Endodermal cell (in vitro differentiated cells): ENCODE measurements at regions not wholly inside any gene's neighbourhood (a gene's known extent, or its start where the extent isn't known, plus 50 kb on each side); places are given as distances from the start of the nearest gene placed in this dataset.

ENCODE experiments used
- DNase-seq: peaks from one replicate; pipeline ENCODE4 v3.0.0-alpha.2; 2017
- H3K27ac ChIP-seq: 2 replicates; pipeline ENCODE4 v1.5.1; 2013; ENCODE audit warnings: mild to moderate bottlenecking, low read depth, low read length, moderate library complexity
- H3K27me3 ChIP-seq: 2 replicates; pipeline ENCODE4 v1.6.1; 2013; ENCODE audit warnings: mild to moderate bottlenecking, low read length, moderate library complexity; ENCODE audit not compliant: insufficient read depth, control insufficient read depth, poor library complexity, severe bottlenecking
- H3K36me3 ChIP-seq: 2 replicates; pipeline ENCODE4 v1.7.0; 2013; ENCODE audit warnings: mild to moderate bottlenecking, low read length, moderate library complexity; ENCODE audit not compliant: control insufficient read depth, insufficient read depth
- H3K4me1 ChIP-seq: one replicate; pipeline ENCODE4 v1.7.0; 2013; ENCODE audit warnings: low read length; ENCODE audit not compliant: control insufficient read depth, insufficient read depth
- H3K4me3 ChIP-seq: 2 replicates; pipeline ENCODE4 v1.5.1; 2013; ENCODE audit warnings: mild to moderate bottlenecking, low read length, moderate library complexity
- H3K9ac ChIP-seq: 2 replicates; pipeline ENCODE4 v1.6.1; 2013; ENCODE audit warnings: mild to moderate bottlenecking, low read length, moderate library complexity; ENCODE audit not compliant: poor library complexity, severe bottlenecking; ENCODE audit errors: extremely low read depth
- H3K9me3 ChIP-seq: 2 replicates; pipeline ENCODE4 v1.6.1; 2013; ENCODE audit warnings: mild to moderate bottlenecking, low read length, moderate library complexity; ENCODE audit not compliant: control insufficient read depth
- H3K27ac Mint-ChIP-seq: 2 replicates; pipeline ENCODE4 v1.8.0; 2020; ENCODE audit warnings: mixed read lengths
- H3K27me3 Mint-ChIP-seq: 2 replicates; pipeline ENCODE4 v1.8.0; 2021; ENCODE audit warnings: mild to moderate bottlenecking, mixed read lengths; ENCODE audit not compliant: insufficient read depth
- H3K36me3 Mint-ChIP-seq: 2 replicates; pipeline ENCODE4 v1.8.0; 2020; ENCODE audit warnings: low read depth, mixed read lengths
- H3K4me1 Mint-ChIP-seq: 2 replicates; pipeline ENCODE4 v1.8.0; 2020; ENCODE audit warnings: mixed read lengths
- H3K4me3 Mint-ChIP-seq: 2 replicates; pipeline ENCODE4 v1.8.0; 2020; ENCODE audit warnings: mild to moderate bottlenecking, moderate library complexity, mixed read lengths
- H3K9me3 Mint-ChIP-seq: 2 replicates; pipeline ENCODE4 v1.8.0; 2020; ENCODE audit warnings: mild to moderate bottlenecking, mixed read lengths
- CTCF ChIP-seq: fragments of 200-600 bp; sonication (generic); conservative IDR thresholded peaks from 2 replicates; pipeline ENCODE4 v1.5.0; 2021; ENCODE audit warnings: antibody characterized with exemption, mild to moderate bottlenecking
- WGBS, 2 experiments: methylation state at CpG; one replicate each; pipeline versions ENCODE4 v1.1.5 to v1.1.7; 2013; ENCODE audit warnings: missing lambda C conversion rate in 2 of 2, mixed read lengths in 1 of 2; ENCODE audit not compliant: insufficient coverage in 1 of 2, insufficient read length in 1 of 2; 5-methylcytosine and 5-hydroxymethylcytosine counted together

- H3K4me1 Mint-ChIP-seq = peaks cover under 1% of the 10 kb centered on the region
- no peak overlapping the region for H3K4me3 Mint-ChIP-seq
- H3K27me3 Mint-ChIP-seq = no peaks in the 10 kb centered on the region
- no peak for DNase-seq
- Histone ChIP-seq H3K9ac (no peak overlapping the region), H3K9me3 (no peaks in the 10 kb centered on the region), H3K4me1 (no peaks in the 10 kb centered on the region), H3K27ac (no peak overlapping the region), H3K4me3 (no peak overlapping the region), H3K36me3 (no peaks in the 10 kb centered on the region), H3K27me3 (no peaks in the 10 kb centered on the region)
- no peaks in the 10 kb centered on the region for H3K9me3 Mint-ChIP-seq
- TF ChIP-seq CTCF = no peak
- no peaks in the 10 kb centered on the region for H3K36me3 Mint-ChIP-seq
- 88 to 92% methylated on average over 2 of the region's 3 CpGs for WGBS, 2 experiments
- no peak overlapping the region for H3K27ac Mint-ChIP-seq
Measured at GRCh38 chr2:212732860-212733259, 194.3 kb upstream of the ERBB4 start.

GRCh38 chr2:212730994-212731393 lies 192.4 kb upstream of the ERBB4 start:
- no peak for DNase-seq
- Mint-ChIP-seq H3K4me3 (no peak overlapping the region), H3K4me1 (peaks cover 4% of the 10 kb centered on the region), H3K27me3 (no peaks in the 10 kb centered on the region), H3K36me3 (no peaks in the 10 kb centered on the region), H3K27ac (no peak overlapping the region), H3K9me3 (no peaks in the 10 kb centered on the region)
- 78 to 94% methylated on average over 2 of the region's 2 CpGs for WGBS, 2 experiments
- no peaks in the 10 kb centered on the region for H3K4me1 ChIP-seq
- H3K4me3 ChIP-seq = no peak overlapping the region
- H3K9me3 ChIP-seq = no peaks in the 10 kb centered on the region
- no peak for TF ChIP-seq CTCF
- H3K27ac ChIP-seq = no peak overlapping the region
- H3K27me3 ChIP-seq = no peaks in the 10 kb centered on the region
- H3K36me3 ChIP-seq = no peaks in the 10 kb centered on the region
- no peak overlapping the region for H3K9ac ChIP-seq

DNA sequence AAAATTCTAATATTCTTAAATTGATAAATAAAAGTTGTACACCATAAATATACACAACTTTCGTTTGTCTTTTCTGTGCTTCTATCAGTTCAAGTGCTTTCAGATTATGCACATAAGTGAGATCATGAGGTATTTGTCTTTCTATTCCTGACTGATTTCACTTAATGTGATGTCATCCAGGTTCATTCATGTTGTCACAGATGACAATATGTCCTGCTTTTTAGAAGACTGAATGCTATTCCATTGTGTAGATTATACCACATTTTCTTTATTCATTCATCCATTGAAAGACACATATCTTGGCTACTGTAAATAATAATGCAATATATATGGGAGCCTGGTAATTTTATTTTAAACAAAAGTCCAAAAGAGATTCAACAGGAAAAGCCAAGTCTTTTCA lies 190.1 kb upstream of the ERBB4 start:
- 88% methylated on average over 1 of the region's 1 CpG; no CpG with 5 or more reads in 1 of the 2 experiments for WGBS, 2 experiments
- no peaks in the 10 kb centered on the region for H3K27me3 ChIP-seq
- no peak overlapping the region for H3K27ac ChIP-seq
- H3K4me1 ChIP-seq = no peaks in the 10 kb centered on the region
- peaks cover 4% of the 10 kb centered on the region for H3K4me1 Mint-ChIP-seq
- H3K9ac ChIP-seq = no peak overlapping the region
- DNase-seq = no peak
- no peaks in the 10 kb centered on the region for H3K36me3 Mint-ChIP-seq
- H3K27me3 Mint-ChIP-seq = no peaks in the 10 kb centered on the region
- no peak overlapping the region for H3K27ac Mint-ChIP-seq
- no peaks in the 10 kb centered on the region for H3K9me3 Mint-ChIP-seq
- H3K4me3 ChIP-seq = no peak overlapping the region
- no peak overlapping the region for H3K4me3 Mint-ChIP-seq
- no peaks in the 10 kb centered on the region for H3K9me3 ChIP-seq
- no peak for TF ChIP-seq CTCF
- H3K36me3 ChIP-seq = no peaks in the 10 kb centered on the region
